ENCODE measurements at regions not wholly inside any gene's neighbourhood (a gene's known extent, or its start where the extent isn't known, plus 50 kb on each side); places are given as distances from the start of the nearest gene placed in this dataset.

DNA sequence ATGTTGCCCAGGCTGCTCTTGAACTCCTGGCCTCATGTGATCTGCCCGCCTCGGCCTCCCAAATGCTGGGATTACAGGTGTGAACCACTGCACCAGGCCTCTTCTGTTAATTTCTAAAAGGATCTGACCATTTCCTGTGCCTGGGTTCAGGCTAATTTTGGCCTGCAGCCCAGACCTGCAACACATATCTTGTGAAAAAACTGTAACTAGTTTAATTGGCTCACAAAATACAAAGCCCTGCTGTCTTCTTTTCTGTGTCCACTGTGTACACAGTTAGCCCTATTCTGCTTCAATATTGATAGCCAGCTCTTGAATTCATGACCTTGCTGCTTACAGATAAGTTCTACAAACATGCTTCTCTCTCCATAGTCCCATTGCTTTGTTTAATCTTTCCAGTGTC is 753.5 kb downstream of the PDHA2 start:
- TF ChIP-seq EZH2 (IDR thresholded peaks at IDR 0.05; ENCODE audit: borderline replicate concordance, low read depth, low read length, severe bottlenecking) (no peak), POLR2AphosphoS5 (IDR thresholded peaks at IDR 0.05; ENCODE audit: insufficient read depth, low read depth, low read length) (no peak), POLR2A (IDR thresholded peaks at IDR 0.05; ENCODE audit: low read depth, low read length) (no peak), FOS (IDR thresholded peaks at IDR 0.05; ENCODE audit: borderline replicate concordance, insufficient read depth, low read length) (no peak), MYC (IDR thresholded peaks at IDR 0.05; ENCODE audit: low read depth, low read length) (no peak), JUN (IDR thresholded peaks at IDR 0.05; ENCODE audit: borderline replicate concordance, insufficient read depth, insufficient read length, low read depth) (no peak)
- TF ChIP-seq, protein P1, sequence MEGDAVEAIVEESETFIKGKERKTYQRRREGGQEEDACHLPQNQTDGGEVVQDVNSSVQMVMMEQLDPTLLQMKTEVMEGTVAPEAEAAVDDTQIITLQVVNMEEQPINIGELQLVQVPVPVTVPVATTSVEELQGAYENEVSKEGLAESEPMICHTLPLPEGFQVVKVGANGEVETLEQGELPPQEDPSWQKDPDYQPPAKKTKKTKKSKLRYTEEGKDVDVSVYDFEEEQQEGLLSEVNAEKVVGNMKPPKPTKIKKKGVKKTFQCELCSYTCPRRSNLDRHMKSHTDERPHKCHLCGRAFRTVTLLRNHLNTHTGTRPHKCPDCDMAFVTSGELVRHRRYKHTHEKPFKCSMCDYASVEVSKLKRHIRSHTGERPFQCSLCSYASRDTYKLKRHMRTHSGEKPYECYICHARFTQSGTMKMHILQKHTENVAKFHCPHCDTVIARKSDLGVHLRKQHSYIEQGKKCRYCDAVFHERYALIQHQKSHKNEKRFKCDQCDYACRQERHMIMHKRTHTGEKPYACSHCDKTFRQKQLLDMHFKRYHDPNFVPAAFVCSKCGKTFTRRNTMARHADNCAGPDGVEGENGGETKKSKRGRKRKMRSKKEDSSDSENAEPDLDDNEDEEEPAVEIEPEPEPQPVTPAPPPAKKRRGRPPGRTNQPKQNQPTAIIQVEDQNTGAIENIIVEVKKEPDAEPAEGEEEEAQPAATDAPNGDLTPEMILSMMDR (IDR thresholded peaks at IDR 0.05; ENCODE audit: extremely low read depth in 1 of 2, insufficient read depth in 1 of 2, low read depth in 1 of 2, low read length in 2 of 2) = no peak
- TF ChIP-seq, protein P2, sequence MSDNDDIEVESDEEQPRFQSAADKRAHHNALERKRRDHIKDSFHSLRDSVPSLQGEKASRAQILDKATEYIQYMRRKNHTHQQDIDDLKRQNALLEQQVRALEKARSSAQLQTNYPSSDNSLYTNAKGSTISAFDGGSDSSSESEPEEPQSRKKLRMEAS (IDR thresholded peaks at IDR 0.05; ENCODE audit: insufficient read depth, insufficient read length) = no peak
